Heart left ventricle (tissue), 16 donors: ENCODE measurements at regions not wholly inside any gene's neighbourhood (a gene's known extent, or its start where the extent isn't known, plus 50 kb on each side); places are given as distances from the start of the nearest gene placed in this dataset.

Experiments
- ATAC-seq, 4 donors: fragments of 200-7000 bp; cut with Tn5 transposase; one replicate each; pipeline ENCODE4 v1.9.1; 2020 to 2022; ENCODE audit warnings: moderate library complexity in 4 of 4, mild to moderate bottlenecking in 3 of 4, moderate number of reproducible peaks in 1 of 4
- DNase-seq, 5 donors: peaks; one replicate each; pipeline ENCODE4 v3.0.0-alpha.2; 2020
- H3K27ac ChIP-seq, 12 donors: fragments of 200-600 bp; sonication (generic) in 4 of 12; one replicate each; pipeline versions ENCODE4 v1.5.0 to v1.8.0; 2016 to 2022; ENCODE audit warnings: mild to moderate bottlenecking in 2 of 12
- H3K27me3 ChIP-seq, 9 donors: fragments of 200-600 bp; sonication (generic) in 2 of 9; one replicate each; pipeline versions ENCODE4 v1.5.1 to v1.8.0; 2016 to 2022; ENCODE audit warnings: mild to moderate bottlenecking in 3 of 9
- H3K36me3 ChIP-seq, 9 donors: fragments of 200-600 bp; sonication (generic) in 2 of 9; one replicate each; pipeline versions ENCODE4 v1.5.0 to v1.8.0; 2018 to 2022; ENCODE audit warnings: mild to moderate bottlenecking in 2 of 9
- H3K4me1 ChIP-seq, 12 donors: fragments of 200-600 bp; sonication (generic) in 4 of 12; one replicate each; pipeline versions ENCODE4 v1.5.0 to v1.8.0; 2016 to 2022; ENCODE audit warnings: mild to moderate bottlenecking in 3 of 12
- H3K4me3 ChIP-seq, 12 donors: fragments of 200-600 bp; sonication (generic) in 4 of 12; one replicate each; pipeline versions ENCODE4 v1.5.0 to v1.8.0; 2017 to 2022; ENCODE audit warnings: mild to moderate bottlenecking in 9 of 12, moderate library complexity in 4 of 12
- H3K9me3 ChIP-seq, 12 donors: fragments of 200-600 bp; sonication (generic) in 4 of 12; one replicate each; pipeline versions ENCODE4 v1.5.0 to v1.8.0; 2016 to 2022; ENCODE audit warnings: mild to moderate bottlenecking in 1 of 12
- CTCF ChIP-seq, 12 donors: fragments of 200-600 bp; sonication (generic) in 4 of 12; IDR thresholded peaks; one replicate each; pipeline versions ENCODE4 v1.5.0 to v1.8.0; 2018 to 2022; ENCODE audit warnings: antibody characterized with exemption in 12 of 12, mild to moderate bottlenecking in 5 of 12
- POLR2A ChIP-seq, 2 donors: fragments of 450-650 bp; IDR thresholded peaks; one replicate each; pipeline ENCODE4 v1.6.1; 2017; ENCODE audit warnings: antibody characterized with exemption in 2 of 2, mild to moderate bottlenecking in 2 of 2, moderate library complexity in 2 of 2
- WGBS, 4 donors: extraction: QIAGEN DNeasy Blood & Tissue Kit in 2 of 4; methylation state at CpG; one replicate each; pipeline versions ENCODE4 v1.1.5 to v1.1.7; 2013 to 2018; 5-methylcytosine and 5-hydroxymethylcytosine counted together
- intact Hi-C, 10 donors: fragments of 100-400 bp; cut with DNase I; formaldehyde crosslinking; loops; one replicate each; pipeline versions ENCODE4 v1.11.1 to v1.14.2; 2022
- donor health status: ischemic (EF 13 %, LVEDD 7.1; RV severe dilation, severe dysfunction).
- donor health status: healthy with polysubstance abuse.
- donor health status: DM: no; HTN: yes; CAD: no.
- donor health status: DM: no; HTN: no; CAD: no.
- donor health status: ischemic (EF 25% LVEDD 6.9; RV normal size, moderate dysfunction).
- donor health status: ischemic (EF 25% LVEDD 5.7; RV mildly dilated, moderate dysfunction).
- donor health status: healthy.
- donor health status: DM: yes; HTN: yes; CAD: no.
- donor health status: ischemic (EF 35%, LVEDD 5.7; RV mildly dilated, moderate dysfunction).
- donor health status: nonischemic (EF 11% LVEDD 7.7; RV severe dilation, severe dysfunction).
- donor health status: DM: yes; HTN: yes; CAD: no.
- donor health status: PGD.
- donor health status: ischemic (EF 29% LVEDD 5.4; RV normal size, mild dysfunction).
- donor health status: nonischemic (EF 23%, LVEDD 6.1; RV moderate dilation, normal function).

- intact Hi-C loops, result no loop called here
- no peaks in the 10 kb centered on the region for H3K4me1 ChIP-seq
- peaks cover 0 to 3% (median 0%) of the 10 kb centered on the region in 9 donors for H3K27me3 ChIP-seq
- TF ChIP-seq POLR2A (IDR thresholded peaks at IDR 0.05) (no peak), CTCF (IDR thresholded peaks at IDR 0.05) (no peak)
- no peaks in the 10 kb centered on the region for H3K9me3 ChIP-seq
- DNase-seq, result no peak
- no peak overlapping the region for H3K4me3 ChIP-seq
- no peak for ATAC-seq
- 93 to 97% (median 95%) methylated on average over 2 of the region's 2 CpGs for WGBS, 4 donors
- no peaks in the 10 kb centered on the region for H3K36me3 ChIP-seq
- H3K27ac ChIP-seq, result no peak overlapping the region
Measured at GRCh38 chr4:108454227-108454626, 166.1 kb upstream of the RPL34 start.

GRCh38 chr4:108453366-108453765 is 167.0 kb upstream of the RPL34 start:
- DNase-seq, result no peak
- TF ChIP-seq CTCF (IDR thresholded peaks at IDR 0.05) (no peak), POLR2A (IDR thresholded peaks at IDR 0.05) (no peak)
- Histone ChIP-seq H3K27ac (no peak overlapping the region), H3K4me3 (no peak overlapping the region), H3K4me1 (no peaks in the 10 kb centered on the region), H3K9me3 (no peaks in the 10 kb centered on the region), H3K36me3 (no peaks in the 10 kb centered on the region), H3K27me3 (peaks cover 0 to 3% (median 0%) of the 10 kb centered on the region in 9 donors)
- no peak for ATAC-seq
- intact Hi-C loops, result no loop called here
- WGBS, 4 donors, result 56 to 81% (median 72%) methylated on average over 4 of the region's 4 CpGs

- 84 to 93% (median 89%) methylated on average over 5 of the region's 5 CpGs for WGBS, 4 donors
- ATAC-seq (no peak), DNase-seq (no peak)
- H3K36me3 ChIP-seq, result no peaks in the 10 kb centered on the region
- H3K9me3 ChIP-seq, result no peaks in the 10 kb centered on the region
- H3K4me1 ChIP-seq, result no peaks in the 10 kb centered on the region
- no peak overlapping the region for H3K27ac ChIP-seq
- intact Hi-C loops, result no loop called here
- TF ChIP-seq CTCF (IDR thresholded peaks at IDR 0.05) (no peak), POLR2A (IDR thresholded peaks at IDR 0.05) (no peak)
- H3K27me3 ChIP-seq, result peaks cover 0 to 3% (median 0%) of the 10 kb centered on the region in 9 donors
- no peak overlapping the region for H3K4me3 ChIP-seq
Measured at GRCh38 chr4:108450236-108450898, 170.0 kb upstream of the RPL34 start.

- no peak for DNase-seq
- TF ChIP-seq CTCF (IDR thresholded peaks at IDR 0.05) (no peak), POLR2A (IDR thresholded peaks at IDR 0.05) (no peak)
- intact Hi-C loops, result no loop called here
Measured at GRCh38 chr4:108449129-108449528, 171.2 kb upstream of the RPL34 start.

More at GRCh38 chr4:108449129-108449528, 171.2 kb upstream of the RPL34 start:
- Histone ChIP-seq H3K9me3 (no peaks in the 10 kb centered on the region), H3K4me3 (no peak overlapping the region), H3K36me3 (no peaks in the 10 kb centered on the region), H3K27ac (no peak overlapping the region), H3K4me1 (no peaks in the 10 kb centered on the region), H3K27me3 (peaks cover 0 to 4% (median 0%) of the 10 kb centered on the region in 9 donors)
- ATAC-seq, result no peak
- WGBS, 4 donors, result 88 to 100% (median 90%) methylated on average over 1 of the region's 1 CpG
